ENCODE measurements at regions not wholly inside any gene's neighbourhood (a gene's known extent, or its start where the extent isn't known, plus 50 kb on each side); places are given as distances from the start of the nearest gene placed in this dataset.
A peak's percentile ranks its signal among the peaks of the same experiment; 100 is the strongest.
"Not testable (repeated sequence)": the region's sequence is repeated elsewhere in the genome, so short reads cannot be mapped to it uniquely, and the experiment has no call there.

DNA sequence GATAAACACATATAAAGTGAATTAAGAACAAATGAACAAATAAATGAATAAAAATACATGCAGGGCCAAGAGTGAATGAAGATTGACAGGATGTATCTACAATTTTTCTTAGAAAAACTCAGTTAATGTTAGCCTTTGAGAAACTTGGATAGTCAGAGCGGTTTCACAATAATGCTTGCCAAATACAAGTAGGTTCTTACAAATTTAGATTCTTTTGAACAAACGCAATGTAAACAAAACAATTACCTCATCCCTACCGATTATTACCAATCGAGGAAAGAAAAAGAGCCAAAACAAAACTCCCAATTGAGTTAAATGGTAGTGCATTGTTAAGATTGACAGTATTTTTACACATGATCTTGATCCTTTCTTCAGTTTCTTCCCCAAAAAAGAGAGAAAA is 176.9 kb upstream of the DEPDC1 start:
- no peak for DNase-seq

DNA sequence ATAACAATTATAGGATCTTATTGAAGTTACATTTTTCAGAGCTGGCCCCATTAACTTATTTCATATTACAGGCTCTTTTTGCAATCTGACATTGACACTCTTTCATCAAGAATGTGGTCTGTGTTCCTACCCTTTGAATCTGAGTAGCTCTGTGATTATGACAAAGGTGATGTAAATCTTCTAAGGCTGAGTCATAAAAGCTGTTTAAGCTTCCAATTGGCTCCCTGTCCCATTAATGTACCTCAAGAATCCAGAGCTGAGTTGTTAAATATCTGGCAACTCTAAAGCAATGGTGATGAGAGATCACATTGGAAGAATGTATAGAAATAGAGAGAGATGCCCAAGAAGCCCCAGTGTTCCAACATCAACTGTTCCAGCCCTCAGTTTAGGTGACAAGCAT is 178.5 kb upstream of the DEPDC1 start:
- no peak for DNase-seq

DNA sequence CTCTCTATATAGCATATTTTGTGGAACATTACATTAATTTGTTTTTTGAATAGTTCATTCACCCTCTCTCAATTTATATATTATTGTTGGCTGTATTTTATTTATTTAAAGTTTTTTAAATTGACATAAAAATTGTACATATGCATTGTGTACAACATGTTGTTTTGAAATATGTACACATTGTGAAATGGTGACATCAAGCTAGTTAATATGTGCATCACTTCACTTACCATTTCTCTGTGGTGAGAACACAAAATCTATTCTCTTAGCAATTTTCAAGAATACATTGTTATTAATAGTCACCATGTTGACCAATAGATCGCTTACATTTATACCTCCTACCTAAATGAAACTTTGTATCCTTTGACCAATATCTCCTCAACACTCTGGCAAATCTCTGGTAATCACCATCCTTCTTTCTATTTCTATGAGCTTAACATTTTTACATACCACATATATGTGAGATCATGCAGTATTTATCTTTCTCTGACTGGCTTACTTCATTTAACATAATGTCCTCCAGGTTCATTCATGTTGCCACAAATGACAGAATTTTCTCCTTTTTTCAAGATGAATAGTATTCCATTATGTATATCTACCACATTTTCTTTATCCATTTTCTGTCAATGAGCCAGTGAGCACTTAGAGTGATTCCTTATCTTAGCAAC is 180.9 kb upstream of the DEPDC1 start:
- no peak for DNase-seq

DNA sequence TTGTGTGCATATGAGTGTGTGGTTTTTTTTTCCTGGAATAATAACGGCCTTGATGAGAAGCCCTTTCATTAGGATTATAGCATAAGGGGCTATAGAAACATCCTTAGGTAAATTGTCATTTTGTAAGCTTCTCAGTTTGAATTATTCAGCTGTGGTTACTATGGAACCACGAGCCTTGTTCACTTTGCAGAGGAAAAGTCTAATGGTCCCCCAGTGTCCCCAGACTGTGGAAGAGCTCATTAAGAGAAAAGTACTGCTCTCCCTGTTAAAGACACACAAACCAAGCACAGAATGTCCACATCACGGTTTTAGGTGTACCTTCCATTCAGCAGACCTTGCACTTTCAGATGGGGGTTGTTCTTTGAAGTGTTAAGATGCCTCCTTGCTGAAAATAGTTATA is 199.3 kb upstream of the DEPDC1 start:
- no peak for DNase-seq

DNA sequence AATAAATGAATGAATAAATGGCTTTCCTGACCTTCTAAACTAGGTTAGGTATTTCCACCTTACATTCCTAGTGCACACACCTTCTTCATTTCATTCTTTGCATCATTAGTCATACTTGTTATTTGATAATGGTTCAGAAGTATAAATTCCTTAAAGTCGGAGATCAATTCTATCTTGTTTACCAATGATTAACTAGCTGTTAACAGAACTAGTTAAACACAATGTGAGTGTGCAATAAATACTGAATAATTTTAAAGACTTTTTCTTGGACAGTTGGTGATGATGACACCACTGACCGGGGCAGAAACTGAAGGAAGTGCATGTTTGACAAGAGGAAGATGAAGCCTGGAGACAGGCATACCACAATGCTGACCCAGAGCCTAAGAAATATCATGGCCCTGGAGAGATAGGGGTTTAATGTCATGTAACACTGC is 207.1 kb upstream of the DEPDC1 start:
- DNase-seq = no peak

DNA sequence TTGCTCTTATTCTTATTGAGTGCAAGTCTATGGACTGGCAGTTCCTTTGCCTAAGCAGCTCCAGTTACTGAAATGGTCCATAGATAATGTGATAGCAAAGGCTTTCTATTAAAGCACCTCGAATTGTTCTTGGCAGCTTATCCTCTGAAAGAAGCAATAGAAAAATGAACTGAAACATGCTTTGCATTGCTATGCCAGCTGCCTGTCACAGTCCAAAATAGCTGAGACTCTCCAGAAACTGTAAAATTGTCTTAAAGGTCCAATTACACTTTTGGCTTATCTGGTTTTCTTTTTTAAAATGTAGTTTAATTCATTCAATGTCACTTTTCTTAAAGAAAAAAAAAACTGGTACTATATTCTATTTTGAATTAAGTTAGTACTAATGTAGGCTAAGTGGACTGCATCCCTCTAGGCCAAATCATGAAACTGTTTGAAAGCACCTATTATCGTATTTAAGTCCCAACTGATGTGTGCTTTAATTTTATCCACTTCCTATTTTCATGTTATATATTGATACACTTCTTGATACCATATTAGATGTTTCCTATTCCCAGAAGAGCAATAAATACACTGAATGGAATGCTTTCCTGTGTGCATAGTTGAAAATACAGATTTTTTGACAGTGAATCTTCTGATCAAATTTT is 208.0 kb upstream of the DEPDC1 start:
- DNase-seq = peak in 1 of 58 donors; percentile 5

DNA sequence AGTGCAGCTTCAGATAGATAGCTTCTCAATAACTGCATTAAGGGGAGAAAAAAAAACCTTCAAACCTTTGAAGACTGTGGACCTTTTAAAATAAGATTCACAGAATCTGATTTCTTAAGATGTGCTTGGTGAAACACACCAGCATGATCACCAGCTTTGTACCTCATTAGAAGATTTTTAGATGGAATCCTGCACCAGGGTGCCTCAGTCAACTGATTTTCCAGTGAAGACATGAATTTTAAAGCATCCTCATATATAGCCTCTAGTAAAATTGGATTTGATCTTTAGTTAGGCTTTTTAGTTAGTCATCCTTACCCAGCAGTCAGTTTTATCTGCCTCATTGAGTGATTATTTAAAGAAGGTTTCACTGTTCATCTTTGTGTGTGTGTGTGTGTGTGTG is 208.6 kb upstream of the DEPDC1 start:
- DNase-seq = no peak

DNA sequence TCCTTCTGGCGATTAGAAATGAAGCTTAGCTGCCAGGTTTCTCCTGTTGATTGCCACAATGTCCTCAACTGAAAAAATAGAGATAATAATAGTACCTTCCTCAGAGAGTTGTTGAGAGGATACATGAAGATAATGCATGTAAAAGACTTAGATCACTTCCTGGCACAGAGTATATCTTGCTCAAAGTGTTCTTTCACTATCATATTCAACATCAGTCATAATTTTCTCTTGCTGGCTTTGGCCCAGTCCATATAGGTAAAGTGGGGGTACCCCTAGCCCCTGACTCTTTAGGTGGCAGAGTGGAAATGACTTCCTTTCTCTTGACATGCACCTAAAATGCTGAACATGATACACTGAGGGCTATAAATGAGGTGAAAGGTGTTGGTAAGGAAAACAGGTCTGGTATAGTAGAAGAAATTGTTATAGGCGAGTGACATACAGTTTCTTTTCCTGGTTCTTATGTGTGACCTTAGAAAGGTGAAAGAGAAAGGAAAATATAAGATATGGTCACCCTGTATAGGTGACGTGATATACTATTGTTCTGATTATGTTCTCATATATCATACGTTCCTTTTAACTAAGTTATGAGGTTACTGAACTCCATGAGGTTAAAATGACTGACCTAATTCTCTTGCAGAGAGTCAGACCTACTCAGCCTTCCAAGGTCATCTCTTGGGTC is 209.9 kb upstream of the DEPDC1 start:
- DNase-seq = no peak

DNA sequence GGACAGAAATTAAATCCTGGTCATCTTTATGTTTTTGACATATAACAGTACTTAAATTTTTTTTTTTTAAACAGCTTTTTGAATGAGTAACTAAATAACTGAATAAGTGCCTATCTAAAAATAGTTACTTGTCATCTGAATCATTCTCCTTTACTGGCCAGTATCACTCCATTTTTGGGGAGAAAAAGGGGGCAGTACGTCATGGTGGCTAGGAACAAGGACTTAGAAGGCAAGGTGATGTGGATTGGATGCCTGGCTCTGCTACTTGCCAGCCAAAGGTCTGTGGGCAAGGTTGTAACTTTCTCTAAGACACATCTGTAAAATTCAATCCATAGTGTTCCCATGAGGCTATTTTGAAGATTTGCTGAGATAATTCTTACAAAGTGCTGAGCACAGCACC is 220.4 kb upstream of the DEPDC1 start:
- DNase-seq = no peak

DNA sequence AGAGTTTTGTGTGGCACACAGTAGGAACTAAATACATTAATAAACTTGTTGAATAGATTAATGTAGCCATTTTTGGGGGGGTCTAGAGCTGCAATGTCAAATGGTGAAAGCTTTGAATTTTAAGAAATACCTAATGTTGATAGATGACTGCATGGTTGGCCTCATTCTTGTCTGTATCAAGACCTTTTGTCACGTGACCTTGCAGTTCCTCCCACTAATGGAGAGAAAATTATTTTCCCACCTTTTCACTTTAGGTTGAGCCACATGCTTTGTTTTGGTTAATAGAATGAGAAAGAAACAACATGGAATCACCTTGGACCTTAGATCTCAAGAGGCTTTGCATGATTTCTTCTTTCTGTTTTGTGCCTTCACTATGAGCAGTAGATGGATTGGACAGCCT is 223.6 kb upstream of the DEPDC1 start:
- DNase-seq = no peak

DNA sequence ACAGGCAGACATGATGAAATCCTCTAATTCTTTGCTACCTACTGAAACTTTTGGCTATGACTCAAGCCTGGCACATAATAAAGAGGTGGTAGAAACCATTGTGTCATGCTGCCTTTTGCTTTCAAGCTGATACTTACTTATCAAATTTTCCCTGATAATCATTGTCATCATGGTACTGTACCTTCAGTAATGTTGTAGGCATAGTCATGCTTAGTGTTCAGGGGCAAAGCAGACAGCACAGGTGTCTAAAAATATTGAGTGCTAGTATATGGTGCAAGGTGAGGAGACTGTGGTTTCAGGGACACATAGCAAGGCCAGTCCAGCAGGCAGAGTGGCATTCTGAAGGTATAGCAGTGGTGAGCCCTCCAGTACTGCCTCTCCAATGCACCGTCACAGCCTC is 226.9 kb upstream of the DEPDC1 start:
- DNase-seq = no peak

DNA sequence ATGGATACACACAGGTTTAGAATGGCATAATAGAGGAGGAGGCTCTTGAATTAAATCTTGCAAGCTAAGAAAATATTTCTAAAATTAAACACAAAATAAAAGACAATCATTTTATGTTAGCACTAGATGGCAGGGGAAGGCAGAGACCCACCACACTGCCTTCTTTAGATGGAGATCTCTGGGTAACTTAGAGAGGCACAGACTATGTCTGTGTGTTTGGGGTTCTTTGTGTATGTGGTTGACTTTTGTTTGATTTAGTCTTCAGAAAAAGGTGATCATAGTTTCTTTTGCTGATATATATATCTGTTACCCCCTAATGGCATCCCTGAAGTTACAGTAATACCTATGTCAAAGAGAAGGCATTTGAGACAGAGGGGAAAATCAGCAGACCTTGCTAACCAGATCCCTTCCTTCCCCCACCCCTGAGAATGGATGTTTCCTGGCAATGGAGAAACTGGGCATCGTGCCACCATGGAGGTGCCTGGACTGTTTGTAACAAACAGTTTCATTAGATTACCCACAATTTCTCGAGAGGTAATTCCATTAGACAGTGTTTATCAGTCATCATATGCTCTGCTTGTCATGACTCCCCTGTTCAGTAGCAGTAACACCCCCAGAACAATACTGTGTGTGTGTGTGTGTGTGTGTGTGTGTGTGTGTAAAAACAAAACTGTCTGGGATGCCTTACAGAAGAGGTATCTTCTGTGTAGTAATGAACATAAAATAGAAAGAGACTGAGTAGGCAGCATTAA is 228.3 kb upstream of the DEPDC1 start:
- peak in 4 of 58 donors; percentile 2 to 6 (median 3) for DNase-seq

DNA sequence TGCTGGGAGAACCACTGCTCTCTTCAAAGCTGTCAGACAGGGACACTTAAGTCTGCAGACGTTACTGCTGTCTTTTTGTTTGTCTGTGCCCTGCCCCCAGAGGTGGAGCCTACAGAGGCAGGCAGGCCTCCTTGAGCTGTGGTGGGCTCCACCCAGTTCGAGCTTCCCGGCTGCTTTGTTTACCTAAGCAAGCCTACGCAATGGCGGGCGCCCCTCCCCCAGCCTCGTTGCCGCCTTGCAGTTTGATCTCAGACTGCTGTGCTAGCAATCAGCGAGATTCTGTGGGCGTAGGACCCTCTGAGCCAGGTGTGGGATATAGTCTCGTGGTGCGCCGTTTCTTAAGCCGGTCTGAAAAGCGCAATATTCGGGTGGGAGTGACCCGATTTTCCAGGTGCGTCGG is 242.6 kb upstream of the DEPDC1 start:
- DNase-seq = not testable (repeated sequence)

DNA sequence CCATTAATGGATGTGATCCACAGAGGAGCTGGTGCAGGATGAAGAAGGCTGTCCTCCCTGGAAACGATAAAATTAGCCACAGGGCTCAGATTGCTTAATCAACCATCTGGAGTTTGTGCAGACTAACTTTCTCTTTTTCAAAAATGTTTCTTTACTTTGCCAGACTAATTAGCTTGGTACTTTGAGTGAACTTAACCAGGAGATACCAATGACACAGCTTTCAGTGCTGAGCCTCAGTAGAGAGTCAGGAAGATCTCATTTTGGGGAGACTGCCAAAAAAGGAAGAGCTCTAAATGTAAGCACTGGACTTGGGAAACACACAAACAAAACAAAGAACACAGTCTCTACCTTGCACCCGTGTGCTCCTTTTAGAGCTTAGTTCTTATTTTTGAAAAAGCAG is 248.1 kb upstream of the DEPDC1 start:
- peak in 2 of 58 donors; percentile 4 to 10 for DNase-seq

DNA sequence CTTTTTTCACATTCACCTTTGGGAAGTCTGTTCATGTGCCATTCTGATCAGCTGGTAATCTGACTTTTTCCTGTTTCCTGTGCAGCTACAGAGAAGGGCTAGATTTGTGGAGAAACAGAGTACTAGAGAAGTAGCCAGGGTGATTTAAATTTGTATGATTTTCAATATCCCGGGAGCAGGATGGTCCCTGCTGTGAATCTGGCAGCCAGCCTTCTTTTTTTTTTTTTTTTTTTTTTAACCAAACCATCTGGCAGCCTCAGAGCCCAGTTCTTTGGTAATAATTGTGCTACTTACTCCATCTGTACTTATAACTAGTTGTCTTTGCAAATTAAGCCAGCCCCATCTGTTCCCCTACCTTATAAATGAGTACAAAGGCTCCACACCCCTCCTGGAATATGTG is 248.6 kb upstream of the DEPDC1 start:
- peak in 3 of 58 donors; percentile 2 to 9 (median 8) for DNase-seq

DNA sequence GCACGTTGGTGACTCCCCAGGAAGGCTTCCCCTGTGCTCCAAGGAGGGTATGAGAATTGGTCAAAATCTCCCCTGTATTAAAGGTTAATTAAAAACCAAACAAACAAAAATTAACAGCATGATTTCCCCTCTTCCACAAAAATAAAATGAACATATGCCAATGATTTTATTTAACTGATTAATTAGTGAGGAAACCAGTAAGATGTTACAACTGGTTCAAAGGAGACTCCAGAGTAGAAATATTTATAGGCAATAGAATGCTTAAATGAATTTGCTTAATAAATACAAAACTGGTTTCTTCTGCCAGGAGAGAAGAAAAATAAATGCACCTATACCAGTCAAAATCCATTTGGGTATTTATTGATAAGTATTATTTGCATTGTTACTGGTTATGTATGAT is 249.5 kb upstream of the DEPDC1 start:
- no peak for DNase-seq

DNA sequence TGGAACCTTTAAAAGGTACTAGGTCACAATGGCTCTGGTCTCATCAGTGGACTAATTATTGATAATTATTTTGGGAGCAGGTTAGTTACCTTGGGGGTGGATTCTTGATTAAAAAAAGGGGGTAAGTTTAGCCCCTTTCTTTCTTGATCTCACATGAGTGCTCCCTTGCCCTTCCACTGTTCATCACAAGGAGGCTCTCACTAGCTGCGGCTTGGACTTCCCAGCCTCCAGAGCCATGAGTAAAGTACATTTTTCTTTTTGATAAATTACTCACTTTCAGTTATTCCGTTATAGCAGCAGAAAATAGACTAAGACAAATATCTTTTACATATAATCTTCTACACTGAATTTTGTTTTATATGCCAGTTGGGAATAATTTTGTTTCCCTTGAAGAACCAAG is 254.8 kb upstream of the DEPDC1 start:
- DNase-seq = no peak

DNA sequence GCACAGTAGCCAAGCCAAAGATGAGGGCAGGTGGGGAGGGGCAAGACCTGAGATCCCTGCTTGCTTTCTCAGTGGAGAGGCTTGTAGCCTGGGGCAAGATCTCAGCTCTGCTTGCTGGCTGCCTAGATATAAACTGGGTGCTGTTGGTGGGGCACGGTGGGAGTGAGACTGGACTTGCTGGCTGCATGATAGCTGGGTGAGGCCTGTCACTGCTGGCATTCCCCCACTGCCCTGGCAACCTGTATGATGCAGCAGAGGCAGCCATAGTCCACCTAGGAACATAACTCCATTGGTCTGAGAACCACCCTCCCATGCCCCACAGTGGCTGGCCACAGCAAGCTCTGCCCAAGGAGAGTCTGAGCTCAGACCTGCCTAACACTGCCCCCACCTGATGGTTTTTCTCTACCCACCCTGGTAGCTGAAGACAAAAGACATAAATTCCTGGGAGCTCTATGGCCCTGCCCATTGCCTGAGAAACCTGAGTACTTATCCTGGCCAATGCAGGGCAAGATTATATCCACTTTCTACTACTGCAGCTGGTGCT is 261.9 kb upstream of the DEPDC1 start:
- no peak for DNase-seq

DNA sequence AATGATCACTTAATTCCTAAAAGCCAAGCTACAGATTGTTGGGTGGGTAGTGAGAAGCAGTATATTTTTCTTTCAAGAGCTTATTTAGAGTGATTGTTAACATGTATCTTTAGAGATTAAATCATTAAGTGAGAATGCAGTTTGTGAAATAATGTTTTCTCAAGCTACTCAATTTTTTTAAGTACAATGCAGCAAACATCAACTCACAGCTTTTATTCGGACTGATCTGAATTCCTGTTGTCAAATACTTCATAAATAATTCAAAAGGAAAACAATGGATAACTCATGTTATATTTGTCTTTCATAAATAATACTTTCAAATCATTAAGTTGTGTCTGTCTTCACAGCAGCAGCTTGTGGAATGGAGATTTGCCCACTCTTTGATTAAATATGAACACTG is 271.1 kb upstream of the DEPDC1 start:
- DNase-seq = no peak

DNA sequence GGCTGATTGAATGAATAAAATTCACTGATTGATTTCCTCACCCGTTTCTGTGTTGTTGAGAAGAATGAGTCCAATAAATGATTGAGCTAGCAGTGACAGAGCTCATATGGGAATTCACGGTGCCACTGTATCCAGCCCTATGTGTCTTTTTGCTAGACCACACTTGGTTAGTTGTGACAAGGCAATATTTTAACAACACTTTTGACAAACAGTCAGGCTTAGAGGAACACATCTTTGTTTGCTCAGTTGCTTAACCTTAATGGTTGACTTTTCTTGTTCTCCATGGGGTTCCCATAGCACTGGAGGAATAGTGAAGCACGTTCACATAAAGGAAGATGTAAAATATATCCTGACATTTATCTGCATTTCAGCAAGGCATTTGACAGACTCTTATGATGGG is 273.9 kb upstream of the DEPDC1 start:
- DNase-seq = no peak

DNA sequence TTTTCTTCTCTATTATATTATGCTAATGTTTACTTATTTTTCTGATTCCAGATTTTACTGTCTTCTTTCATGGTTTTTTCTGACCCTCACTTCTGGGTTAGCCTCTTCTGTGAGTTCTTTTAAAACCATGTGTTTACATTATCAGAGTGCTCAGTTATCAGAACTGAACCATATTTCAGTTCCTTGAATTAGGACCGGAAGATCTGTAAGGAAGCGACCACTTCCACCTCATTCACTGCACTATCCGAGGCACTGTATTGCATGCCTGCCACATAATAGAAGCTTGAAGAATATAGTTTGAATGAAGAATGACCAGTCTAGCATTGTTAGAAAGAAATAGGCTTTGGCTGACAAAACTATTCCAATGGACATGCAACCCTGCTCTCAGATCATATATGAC is 281.0 kb upstream of the DEPDC1 start:
- no peak for DNase-seq

DNA sequence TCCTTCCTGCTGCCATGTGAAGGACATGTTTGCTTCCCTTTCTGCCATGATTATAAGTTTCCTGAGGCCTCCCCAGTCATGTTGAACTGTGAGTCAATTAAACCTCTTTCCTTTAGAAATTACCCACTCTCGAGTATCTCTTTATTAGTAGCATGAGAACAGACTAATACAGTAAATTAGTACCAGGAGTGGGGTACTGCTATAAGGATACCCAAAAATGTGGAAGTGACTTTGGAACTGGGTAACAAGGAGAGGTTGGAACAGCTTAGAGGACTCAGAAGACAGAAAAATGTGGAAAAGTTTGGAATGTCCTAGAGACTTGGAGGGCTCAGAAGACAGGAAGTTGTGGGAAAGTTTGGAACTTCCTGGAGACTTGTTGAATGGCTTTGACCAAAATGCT is 283.0 kb upstream of the DEPDC1 start:
- DNase-seq = not testable (repeated sequence)
